ENCODE measurements at regions not wholly inside any gene's neighbourhood (a gene's known extent, or its start where the extent isn't known, plus 50 kb on each side); places are given as distances from the start of the nearest gene placed in this dataset.
A peak's percentile ranks its signal among the peaks of the same experiment; 100 is the strongest.

GRCh38 chr5:158256096-158256495 lies 397.2 kb upstream of the CLINT1 start:
- H3K4me1 ChIP-seq = peaks cover 0 to 3% (median 0%) of the 10 kb centered on the region in 4 donors
- H3K27ac ChIP-seq (replicated peaks in 1 of 4) = no peak overlapping the region
- no peaks in the 10 kb centered on the region for H3K27me3 ChIP-seq
- DNase-seq (ENCODE audit: extremely low spot score) = peak; percentile 77
- no peak overlapping the region for H3K4me3 ChIP-seq
- 88% methylated on average over 2 of the region's 2 CpGs for WGBS
- intact Hi-C loops (cut with DNase I) = no loop called here
- no peaks in the 10 kb centered on the region for H3K36me3 ChIP-seq
- TF ChIP-seq POLR2A (IDR thresholded peaks at IDR 0.05; ENCODE audit: low read depth) (no peak), EP300 (IDR thresholded peaks at IDR 0.05) (no peak), CTCF (IDR thresholded peaks at IDR 0.05) (no peak), POLR2AphosphoS5 (IDR thresholded peaks at IDR 0.05) (no peak)
- H3K9me3 ChIP-seq = no peaks in the 10 kb centered on the region

- Histone ChIP-seq H3K27me3 (no peaks in the 10 kb centered on the region), H3K27ac (replicated peaks in 1 of 4) (no peak overlapping the region), H3K4me3 (no peak overlapping the region), H3K4me1 (peaks cover 0 to 3% (median 0%) of the 10 kb centered on the region in 4 donors), H3K9me3 (no peaks in the 10 kb centered on the region), H3K36me3 (no peaks in the 10 kb centered on the region)
- intact Hi-C loops (cut with DNase I) = no loop called here
- DNase-seq (ENCODE audit: extremely low spot score) = no peak
- no peak for TF ChIP-seq CTCF (IDR thresholded peaks at IDR 0.05)
- WGBS = 92% methylated on average over 1 of the region's 1 CpG
Observed at GRCh38 chr5:158255609-158256008, 396.7 kb upstream of the CLINT1 start.

GRCh38 chr5:158246661-158247060 lies 387.7 kb upstream of the CLINT1 start:
- intact Hi-C loops (cut with DNase I) = no loop called here
- H3K4me3 ChIP-seq = no peak overlapping the region

GRCh38 chr5:158245513-158245912 lies 386.6 kb upstream of the CLINT1 start:
- DNase-seq (ENCODE audit: extremely low spot score) = no peak
- intact Hi-C loops (cut with DNase I) = no loop called here
- H3K4me3 ChIP-seq = no peak overlapping the region

More at GRCh38 chr5:158246661-158247060, 387.7 kb upstream of the CLINT1 start:
- DNase-seq (ENCODE audit: extremely low spot score) = peak; percentile 37
- Histone ChIP-seq H3K36me3 (no peaks in the 10 kb centered on the region), H3K4me1 (no peaks in the 10 kb centered on the region), H3K27ac (replicated peaks in 1 of 4) (no peak overlapping the region), H3K9me3 (no peaks in the 10 kb centered on the region), H3K27me3 (no peaks in the 10 kb centered on the region)
- 84% methylated on average over 6 of the region's 6 CpGs for WGBS
- TF ChIP-seq POLR2A (IDR thresholded peaks at IDR 0.05; ENCODE audit: low read depth) (no peak), EP300 (IDR thresholded peaks at IDR 0.05) (no peak), CTCF (IDR thresholded peaks at IDR 0.05) (no peak), POLR2AphosphoS5 (IDR thresholded peaks at IDR 0.05) (no peak)

More at GRCh38 chr5:158245513-158245912, 386.6 kb upstream of the CLINT1 start:
- Histone ChIP-seq H3K27me3 (no peaks in the 10 kb centered on the region), H3K27ac (replicated peaks in 1 of 4) (no peak overlapping the region), H3K4me1 (no peaks in the 10 kb centered on the region), H3K9me3 (no peaks in the 10 kb centered on the region), H3K36me3 (no peaks in the 10 kb centered on the region)
- TF ChIP-seq EP300 (IDR thresholded peaks at IDR 0.05) (no peak), CTCF (IDR thresholded peaks at IDR 0.05) (no peak), POLR2AphosphoS5 (IDR thresholded peaks at IDR 0.05) (no peak), POLR2A (IDR thresholded peaks at IDR 0.05; ENCODE audit: low read depth) (no peak)

All from esophagus muscularis mucosa (tissue), 4 donors.